ENCODE measurements at regions not wholly inside any gene's neighbourhood (a gene's known extent, or its start where the extent isn't known, plus 50 kb on each side); places are given as distances from the start of the nearest gene placed in this dataset.

DNA sequence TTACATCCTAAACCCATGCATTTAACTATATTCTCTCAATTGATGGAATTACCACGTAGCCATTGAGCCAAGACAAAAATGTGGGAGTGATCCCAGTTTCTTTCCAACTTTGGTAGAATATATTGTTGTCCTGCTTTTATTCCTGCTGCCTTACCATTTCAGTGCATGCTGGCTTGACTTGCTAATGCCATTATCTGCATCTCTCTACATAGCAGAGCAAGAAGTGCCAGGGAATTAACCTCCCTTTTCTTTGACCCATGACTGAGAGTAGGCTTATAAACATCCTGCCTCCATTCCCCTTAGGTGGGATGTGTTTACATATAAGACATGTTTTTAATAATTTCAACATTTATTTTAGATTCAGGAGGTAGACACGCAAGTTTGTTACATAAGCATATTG lies 1153.4 kb downstream of the IGSF11 start:
- Histone ChIP-seq H3K36me3 (replicated peaks in 1 of 2) (no peaks in the 10 kb centered on the region), H3K4me3 (no peak overlapping the region), H3K27me3 (no peaks in the 10 kb centered on the region), H3K27ac (no peak overlapping the region), H3K4me1 (replicated peaks in 1 of 2) (no peaks in the 10 kb centered on the region), H3K9me3 (replicated peaks in 1 of 3) (no peaks in the 10 kb centered on the region)
- intact Hi-C loops (cut with DNase I), result no loop called here
- TF ChIP-seq POLR2A (IDR thresholded peaks at IDR 0.05), result no peak
- TF ChIP-seq, protein P1, sequence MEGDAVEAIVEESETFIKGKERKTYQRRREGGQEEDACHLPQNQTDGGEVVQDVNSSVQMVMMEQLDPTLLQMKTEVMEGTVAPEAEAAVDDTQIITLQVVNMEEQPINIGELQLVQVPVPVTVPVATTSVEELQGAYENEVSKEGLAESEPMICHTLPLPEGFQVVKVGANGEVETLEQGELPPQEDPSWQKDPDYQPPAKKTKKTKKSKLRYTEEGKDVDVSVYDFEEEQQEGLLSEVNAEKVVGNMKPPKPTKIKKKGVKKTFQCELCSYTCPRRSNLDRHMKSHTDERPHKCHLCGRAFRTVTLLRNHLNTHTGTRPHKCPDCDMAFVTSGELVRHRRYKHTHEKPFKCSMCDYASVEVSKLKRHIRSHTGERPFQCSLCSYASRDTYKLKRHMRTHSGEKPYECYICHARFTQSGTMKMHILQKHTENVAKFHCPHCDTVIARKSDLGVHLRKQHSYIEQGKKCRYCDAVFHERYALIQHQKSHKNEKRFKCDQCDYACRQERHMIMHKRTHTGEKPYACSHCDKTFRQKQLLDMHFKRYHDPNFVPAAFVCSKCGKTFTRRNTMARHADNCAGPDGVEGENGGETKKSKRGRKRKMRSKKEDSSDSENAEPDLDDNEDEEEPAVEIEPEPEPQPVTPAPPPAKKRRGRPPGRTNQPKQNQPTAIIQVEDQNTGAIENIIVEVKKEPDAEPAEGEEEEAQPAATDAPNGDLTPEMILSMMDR (IDR thresholded peaks at IDR 0.05), result no peak
- DNase-seq, result no peak
- 89 to 98% (median 93%) methylated on average over 2 of the region's 2 CpGs for WGBS, 4 donors

DNA sequence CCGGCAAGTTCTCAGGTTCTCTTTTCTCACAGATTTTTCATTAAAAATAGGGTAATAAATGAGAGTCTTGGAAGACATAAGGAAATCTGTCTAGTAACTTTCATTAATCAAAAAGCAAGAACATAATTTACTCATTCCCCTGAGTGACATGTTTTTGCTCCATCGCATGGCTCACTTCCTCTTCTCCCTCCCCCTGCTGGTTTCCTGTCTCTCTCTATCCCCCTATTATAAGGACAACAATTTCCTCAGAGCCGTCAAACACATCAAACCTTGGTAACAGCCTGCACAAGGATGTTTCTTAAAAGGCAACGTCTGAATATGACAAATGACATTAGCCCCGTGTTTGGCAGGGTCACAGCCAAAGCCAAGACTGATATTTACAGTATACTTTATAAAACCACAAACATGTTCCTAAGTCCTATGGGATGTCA lies 1149.6 kb downstream of the IGSF11 start:
- WGBS, 4 donors, result 14 to 25% (median 16%) methylated on average over 5 of the region's 5 CpGs
- Histone ChIP-seq H3K27ac (no peak overlapping the region), H3K36me3 (replicated peaks in 1 of 2) (no peaks in the 10 kb centered on the region), H3K4me1 (replicated peaks in 1 of 2) (no peaks in the 10 kb centered on the region), H3K9me3 (replicated peaks in 1 of 3) (no peaks in the 10 kb centered on the region), H3K27me3 (no peaks in the 10 kb centered on the region), H3K4me3 (no peak overlapping the region)
- TF ChIP-seq, protein P1 (IDR thresholded peaks at IDR 0.05), result no peak
- no peak for TF ChIP-seq POLR2A (IDR thresholded peaks at IDR 0.05)
- intact Hi-C loops (cut with DNase I), result no loop called here
- peak in 1 of 7 donors; percentile 4 for DNase-seq

DNA sequence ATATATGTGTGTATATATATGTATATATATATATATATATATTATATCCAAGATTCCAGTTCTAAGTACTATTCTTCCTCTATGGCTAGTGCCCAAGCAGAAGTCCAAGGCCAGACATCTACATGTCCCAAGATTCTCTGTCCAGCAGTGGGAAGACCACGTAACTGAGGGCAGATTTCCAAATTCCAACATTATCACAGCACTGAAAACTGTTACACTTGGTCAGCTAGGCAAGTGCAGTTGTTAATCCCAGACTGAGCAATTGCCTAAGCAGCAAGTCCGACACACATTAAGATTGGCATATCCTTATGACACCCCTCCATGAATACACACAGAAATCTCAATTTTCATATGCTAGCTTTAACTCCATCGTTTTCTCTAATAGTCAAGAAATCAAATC lies 1148.5 kb downstream of the IGSF11 start:
- no peaks in the 10 kb centered on the region for H3K4me1 ChIP-seq (replicated peaks in 1 of 2)
- DNase-seq, result peak in 1 of 7 donors; percentile 6

DNA sequence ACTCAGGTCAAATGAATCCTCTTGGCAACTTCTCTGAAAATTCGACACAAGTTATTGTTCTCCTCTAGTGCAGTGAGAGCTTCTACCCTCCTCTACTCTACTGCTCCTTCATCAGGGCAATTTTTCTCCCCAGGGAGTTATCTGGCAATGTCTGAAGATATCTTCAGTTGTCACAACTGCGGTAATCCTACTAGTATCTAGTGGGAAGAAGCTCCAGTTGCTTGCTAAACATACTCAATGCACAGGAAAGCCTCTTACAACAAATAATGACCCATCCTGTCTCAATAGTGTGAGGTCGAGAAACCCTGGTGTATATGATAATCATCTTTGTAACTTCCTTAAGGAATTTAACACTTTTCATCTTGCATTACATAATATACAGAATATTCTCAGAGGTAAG lies 1147.6 kb downstream of the IGSF11 start:
- intact Hi-C loops (cut with DNase I), result no loop called here
- no peak for TF ChIP-seq POLR2A (IDR thresholded peaks at IDR 0.05)
- TF ChIP-seq, protein P1 (IDR thresholded peaks at IDR 0.05), result no peak

More for the DNA sequence above, 1148.5 kb downstream of the IGSF11 start:
- WGBS, 4 donors, result 74 to 83% (median 76%) methylated on average over 3 of the region's 3 CpGs
- no peak overlapping the region for H3K27ac ChIP-seq
- TF ChIP-seq, protein P1 (IDR thresholded peaks at IDR 0.05), result no peak
- no peak for TF ChIP-seq POLR2A (IDR thresholded peaks at IDR 0.05)
- H3K36me3 ChIP-seq (replicated peaks in 1 of 2), result no peaks in the 10 kb centered on the region
- H3K27me3 ChIP-seq, result no peaks in the 10 kb centered on the region
- H3K9me3 ChIP-seq (replicated peaks in 1 of 3), result no peaks in the 10 kb centered on the region
- intact Hi-C loops (cut with DNase I), result no loop called here
- H3K4me3 ChIP-seq, result no peak overlapping the region

More for the DNA sequence above, 1147.6 kb downstream of the IGSF11 start:
- no peak for DNase-seq
- no peaks in the 10 kb centered on the region for H3K4me1 ChIP-seq (replicated peaks in 1 of 2)
- H3K9me3 ChIP-seq (replicated peaks in 1 of 3), result no peaks in the 10 kb centered on the region
- WGBS, 4 donors, result 85 to 95% (median 93%) methylated on average over 3 of the region's 3 CpGs
- H3K27ac ChIP-seq, result no peak overlapping the region
- no peak overlapping the region for H3K4me3 ChIP-seq
- H3K27me3 ChIP-seq, result no peaks in the 10 kb centered on the region
- H3K36me3 ChIP-seq (replicated peaks in 1 of 2), result no peaks in the 10 kb centered on the region

Measured in adrenal gland (tissue), 9 donors.